Sigmoid colon (tissue), 4 donors: ENCODE measurements at regions not wholly inside any gene's neighbourhood (a gene's known extent, or its start where the extent isn't known, plus 50 kb on each side); places are given as distances from the start of the nearest gene placed in this dataset.

Experiments used
- CTCF ChIP-seq, 4 experiments: fragments of 450-650 bp in 3 of 4; fragments of 200-600 bp in 1 of 4; IDR thresholded peaks; one replicate each; pipeline ENCODE4 v1.5.1; 2016 to 2019; ENCODE audit warnings: antibody characterized with exemption in 4 of 4, mild to moderate bottlenecking in 3 of 4, moderate library complexity in 2 of 4
- POLR2A ChIP-seq, 2 donors: fragments of 450-650 bp; IDR thresholded peaks; one replicate each; pipeline ENCODE4 v1.6.1; 2016; ENCODE audit warnings: antibody characterized with exemption in 2 of 2, mild to moderate bottlenecking in 2 of 2, moderate library complexity in 2 of 2
- POLR2AphosphoS5 ChIP-seq, 4 donors: sonication (generic); formaldehyde crosslinking; IDR thresholded peaks; one replicate each; pipeline ENCODE4 v1.6.1; 2017; ENCODE audit warnings: antibody characterized with exemption in 4 of 4

DNA sequence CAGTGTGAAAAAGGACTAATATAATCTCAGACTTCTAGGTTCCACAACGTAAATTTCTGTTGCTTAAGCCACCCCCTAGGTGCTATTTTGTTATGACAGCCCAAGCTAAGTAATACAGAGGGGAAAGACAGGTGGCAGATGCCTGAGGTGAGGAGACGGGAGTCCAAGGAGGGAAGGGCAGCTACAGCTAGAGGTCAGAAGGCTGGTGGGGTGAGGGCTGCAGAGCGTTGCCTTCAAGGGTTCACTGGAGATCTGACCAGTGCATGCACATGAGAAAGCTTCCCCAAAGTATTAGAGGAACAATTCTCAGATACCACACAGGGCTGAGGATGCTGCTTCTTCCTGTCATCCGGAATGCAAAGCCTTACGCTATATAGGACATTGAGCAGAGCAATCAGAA lies 104.7 kb upstream of the IRX4 start:
- TF ChIP-seq CTCF (IDR thresholded peaks at IDR 0.05), result no peak
- no peak for TF ChIP-seq POLR2AphosphoS5 (IDR thresholded peaks at IDR 0.05)
- TF ChIP-seq POLR2A (IDR thresholded peaks at IDR 0.05), result no peak
